Endodermal cell (in vitro differentiated cells): ENCODE measurements at regions not wholly inside any gene's neighbourhood (a gene's known extent, or its start where the extent isn't known, plus 50 kb on each side); places are given as distances from the start of the nearest gene placed in this dataset.
"Not testable (repeated sequence)": the region's sequence is repeated elsewhere in the genome, so short reads cannot be mapped to it uniquely, and the experiment has no call there.

ENCODE experiments used
- DNase-seq: peaks from one replicate; pipeline ENCODE4 v3.0.0-alpha.2; 2017
- H3K27ac ChIP-seq: 2 replicates; pipeline ENCODE4 v1.5.1; 2013; ENCODE audit warnings: mild to moderate bottlenecking, low read depth, low read length, moderate library complexity
- H3K27me3 ChIP-seq: 2 replicates; pipeline ENCODE4 v1.6.1; 2013; ENCODE audit warnings: mild to moderate bottlenecking, low read length, moderate library complexity; ENCODE audit not compliant: insufficient read depth, control insufficient read depth, poor library complexity, severe bottlenecking
- H3K36me3 ChIP-seq: 2 replicates; pipeline ENCODE4 v1.7.0; 2013; ENCODE audit warnings: mild to moderate bottlenecking, low read length, moderate library complexity; ENCODE audit not compliant: control insufficient read depth, insufficient read depth
- H3K4me1 ChIP-seq: one replicate; pipeline ENCODE4 v1.7.0; 2013; ENCODE audit warnings: low read length; ENCODE audit not compliant: control insufficient read depth, insufficient read depth
- H3K4me3 ChIP-seq: 2 replicates; pipeline ENCODE4 v1.5.1; 2013; ENCODE audit warnings: mild to moderate bottlenecking, low read length, moderate library complexity
- H3K9ac ChIP-seq: 2 replicates; pipeline ENCODE4 v1.6.1; 2013; ENCODE audit warnings: mild to moderate bottlenecking, low read length, moderate library complexity; ENCODE audit not compliant: poor library complexity, severe bottlenecking; ENCODE audit errors: extremely low read depth
- H3K9me3 ChIP-seq: 2 replicates; pipeline ENCODE4 v1.6.1; 2013; ENCODE audit warnings: mild to moderate bottlenecking, low read length, moderate library complexity; ENCODE audit not compliant: control insufficient read depth
- H3K27ac Mint-ChIP-seq: 2 replicates; pipeline ENCODE4 v1.8.0; 2020; ENCODE audit warnings: mixed read lengths
- H3K27me3 Mint-ChIP-seq: 2 replicates; pipeline ENCODE4 v1.8.0; 2021; ENCODE audit warnings: mild to moderate bottlenecking, mixed read lengths; ENCODE audit not compliant: insufficient read depth
- H3K36me3 Mint-ChIP-seq: 2 replicates; pipeline ENCODE4 v1.8.0; 2020; ENCODE audit warnings: low read depth, mixed read lengths
- H3K4me1 Mint-ChIP-seq: 2 replicates; pipeline ENCODE4 v1.8.0; 2020; ENCODE audit warnings: mixed read lengths
- H3K4me3 Mint-ChIP-seq: 2 replicates; pipeline ENCODE4 v1.8.0; 2020; ENCODE audit warnings: mild to moderate bottlenecking, moderate library complexity, mixed read lengths
- H3K9me3 Mint-ChIP-seq: 2 replicates; pipeline ENCODE4 v1.8.0; 2020; ENCODE audit warnings: mild to moderate bottlenecking, mixed read lengths
- CTCF ChIP-seq: fragments of 200-600 bp; sonication (generic); conservative IDR thresholded peaks from 2 replicates; pipeline ENCODE4 v1.5.0; 2021; ENCODE audit warnings: antibody characterized with exemption, mild to moderate bottlenecking
- WGBS, 2 experiments: methylation state at CpG; one replicate each; pipeline versions ENCODE4 v1.1.5 to v1.1.7; 2013; ENCODE audit warnings: missing lambda C conversion rate in 2 of 2, mixed read lengths in 1 of 2; ENCODE audit not compliant: insufficient coverage in 1 of 2, insufficient read length in 1 of 2; 5-methylcytosine and 5-hydroxymethylcytosine counted together

GRCh38 chr20:26134606-26135005 lies 438.0 kb upstream of the ZNF337 start:
- no peak for TF ChIP-seq CTCF
- no peak for DNase-seq
- Mint-ChIP-seq H3K36me3 (no peaks in the 10 kb centered on the region), H3K4me1 (no peaks in the 10 kb centered on the region), H3K4me3 (no peak overlapping the region), H3K9me3 (peaks cover 2% of the 10 kb centered on the region), H3K27me3 (no peaks in the 10 kb centered on the region), H3K27ac (no peak overlapping the region)
- Histone ChIP-seq H3K4me1 (no peaks in the 10 kb centered on the region), H3K36me3 (no peaks in the 10 kb centered on the region), H3K27me3 (no peaks in the 10 kb centered on the region), H3K4me3 (no peak overlapping the region), H3K27ac (no peak overlapping the region), H3K9ac (no peak overlapping the region), H3K9me3 (no peaks in the 10 kb centered on the region)
- WGBS, 2 experiments: 90 to 100% methylated on average over 4 to 10 of the region's 10 CpGs

- not testable (repeated sequence) for H3K27me3 ChIP-seq, H3K27ac Mint-ChIP-seq, H3K9me3 ChIP-seq, H3K27ac ChIP-seq, DNase-seq, H3K4me3 Mint-ChIP-seq, H3K36me3 Mint-ChIP-seq, H3K9me3 Mint-ChIP-seq, H3K4me1 ChIP-seq, H3K4me1 Mint-ChIP-seq, H3K9ac ChIP-seq, H3K4me3 ChIP-seq, H3K27me3 Mint-ChIP-seq, H3K36me3 ChIP-seq
- WGBS, 2 experiments: 96% methylated on average over 4 to 12 of the region's 12 CpGs
Measured at GRCh38 chr20:26133794-26134193, 437.1 kb upstream of the ZNF337 start.

- H3K36me3 Mint-ChIP-seq, H3K9me3 Mint-ChIP-seq, H3K27ac Mint-ChIP-seq, H3K9me3 ChIP-seq, H3K4me3 ChIP-seq, DNase-seq, H3K4me1 Mint-ChIP-seq, H3K27me3 Mint-ChIP-seq, H3K4me1 ChIP-seq, H3K9ac ChIP-seq, H3K27ac ChIP-seq, H3K4me3 Mint-ChIP-seq, H3K27me3 ChIP-seq, H3K36me3 ChIP-seq: not testable (repeated sequence)
- WGBS, 2 experiments: 92 to 100% methylated on average over 1 to 2 of the region's 2 CpGs
Measured at GRCh38 chr20:26120920-26121319, 424.3 kb upstream of the ZNF337 start.

DNA sequence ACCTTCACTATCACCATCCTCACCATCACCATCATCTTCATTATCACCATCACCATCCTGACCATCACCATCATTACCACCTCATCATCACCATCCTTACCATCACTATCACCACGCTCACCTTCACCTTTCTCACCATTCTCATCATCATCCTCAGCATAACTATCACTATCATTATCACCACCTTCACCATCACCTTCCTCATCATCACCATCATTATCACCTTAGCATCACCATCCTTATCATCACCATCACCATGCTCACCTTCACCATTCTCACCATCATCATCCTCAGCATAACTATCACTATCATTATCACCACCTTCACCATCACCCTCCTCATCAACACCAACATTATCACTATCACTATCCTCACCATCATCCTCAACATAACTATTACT lies 397.8 kb upstream of the ZNF337 start:
- not testable (repeated sequence) for H3K9ac ChIP-seq, H3K4me3 Mint-ChIP-seq, H3K4me3 ChIP-seq, H3K27ac Mint-ChIP-seq, H3K9me3 Mint-ChIP-seq, H3K27ac ChIP-seq, H3K4me1 ChIP-seq, DNase-seq, H3K27me3 Mint-ChIP-seq, H3K4me1 Mint-ChIP-seq, H3K27me3 ChIP-seq, H3K9me3 ChIP-seq, H3K36me3 Mint-ChIP-seq, H3K36me3 ChIP-seq
- WGBS, 2 experiments: 86 to 88% methylated on average over 1 of the region's 1 CpG

DNA sequence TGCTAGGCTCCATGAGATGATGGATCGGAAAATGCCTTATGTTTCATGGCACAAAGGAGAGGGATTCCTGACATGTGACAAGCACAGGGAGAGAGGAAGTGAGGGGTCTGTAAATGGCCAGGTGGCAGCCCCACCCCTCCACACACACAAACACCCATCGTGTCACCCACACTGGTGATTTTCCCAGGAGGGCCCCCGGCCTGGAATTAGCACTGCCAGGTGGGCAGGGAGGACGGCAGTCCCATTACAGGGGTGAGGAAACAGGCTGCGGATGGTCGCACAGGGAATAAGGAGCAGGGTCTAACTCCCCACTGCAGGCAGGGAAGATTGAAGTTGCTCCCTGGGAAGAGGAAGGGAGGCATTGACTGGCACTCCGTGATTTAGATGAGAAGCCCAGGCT lies 395.3 kb upstream of the ZNF337 start:
- H3K9ac ChIP-seq, H3K4me1 Mint-ChIP-seq, H3K9me3 ChIP-seq, H3K4me3 ChIP-seq, H3K4me3 Mint-ChIP-seq, H3K27me3 Mint-ChIP-seq, DNase-seq, H3K27me3 ChIP-seq, H3K36me3 Mint-ChIP-seq, H3K27ac Mint-ChIP-seq, H3K27ac ChIP-seq, H3K4me1 ChIP-seq, H3K9me3 Mint-ChIP-seq, H3K36me3 ChIP-seq: not testable (repeated sequence)
- WGBS, 2 experiments: 87% methylated on average over 7 of the region's 7 CpGs; no CpG with 5 or more reads in 1 of the 2 experiments

- not testable (repeated sequence) for H3K36me3 Mint-ChIP-seq, H3K27me3 ChIP-seq, H3K4me1 Mint-ChIP-seq, DNase-seq, H3K4me3 ChIP-seq, H3K9me3 ChIP-seq, H3K4me1 ChIP-seq, H3K27me3 Mint-ChIP-seq, H3K4me3 Mint-ChIP-seq, H3K36me3 ChIP-seq, H3K27ac Mint-ChIP-seq, H3K9me3 Mint-ChIP-seq, H3K9ac ChIP-seq, H3K27ac ChIP-seq
- WGBS, 2 experiments: no CpG with 5 or more reads among the region's 5 CpGs
Measured at GRCh38 chr20:26086195-26086594, 389.5 kb upstream of the ZNF337 start.

- 89 to 91% methylated on average over 4 of the region's 4 CpGs for WGBS, 2 experiments
- H3K9me3 ChIP-seq, H3K27ac ChIP-seq, H3K9me3 Mint-ChIP-seq, H3K27me3 Mint-ChIP-seq, H3K4me1 ChIP-seq, H3K9ac ChIP-seq, H3K36me3 Mint-ChIP-seq, H3K27ac Mint-ChIP-seq, DNase-seq, H3K4me3 Mint-ChIP-seq, H3K36me3 ChIP-seq, H3K4me1 Mint-ChIP-seq, H3K27me3 ChIP-seq, H3K4me3 ChIP-seq: not testable (repeated sequence)
Measured at GRCh38 chr20:26073972-26074371, 377.3 kb upstream of the ZNF337 start.
